ENCODE measurements at regions not wholly inside any gene's neighbourhood (a gene's known extent, or its start where the extent isn't known, plus 50 kb on each side); places are given as distances from the start of the nearest gene placed in this dataset.
A peak's percentile ranks its signal among the peaks of the same experiment; 100 is the strongest.

DNA sequence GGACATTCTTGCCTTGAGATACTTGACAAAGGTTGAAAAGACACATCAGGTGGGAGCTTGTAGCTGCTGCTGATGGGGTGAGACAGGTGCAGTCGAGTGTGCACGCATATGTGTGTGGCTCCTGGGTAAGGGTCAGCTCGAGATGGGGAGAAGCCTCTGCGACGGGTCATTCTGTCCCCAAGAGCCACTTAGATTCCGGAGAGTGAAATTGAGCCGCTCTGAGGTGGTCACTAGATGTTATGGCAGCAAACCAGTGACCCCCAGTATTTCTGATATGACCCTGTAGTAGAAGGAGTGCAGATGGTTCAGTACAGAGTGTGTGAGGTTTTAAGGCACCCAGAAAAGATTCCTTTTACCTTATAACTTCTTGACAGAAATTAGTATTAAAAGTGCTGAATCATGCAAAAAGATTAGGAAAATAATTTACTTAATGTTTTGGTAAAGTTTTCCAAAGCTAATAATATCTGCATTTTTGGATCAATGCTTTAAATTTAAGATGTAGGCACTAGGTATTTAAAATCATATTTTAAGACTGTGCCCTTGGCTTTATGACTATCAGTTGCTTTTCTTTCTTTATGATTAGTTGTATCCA is 241.9 kb upstream of the TOPAZ1 start:
- H3K27me3 ChIP-seq (ENCODE audit: control insufficient read depth, insufficient read depth, low read length), result peaks cover 57% of the 10 kb centered on the region

DNA sequence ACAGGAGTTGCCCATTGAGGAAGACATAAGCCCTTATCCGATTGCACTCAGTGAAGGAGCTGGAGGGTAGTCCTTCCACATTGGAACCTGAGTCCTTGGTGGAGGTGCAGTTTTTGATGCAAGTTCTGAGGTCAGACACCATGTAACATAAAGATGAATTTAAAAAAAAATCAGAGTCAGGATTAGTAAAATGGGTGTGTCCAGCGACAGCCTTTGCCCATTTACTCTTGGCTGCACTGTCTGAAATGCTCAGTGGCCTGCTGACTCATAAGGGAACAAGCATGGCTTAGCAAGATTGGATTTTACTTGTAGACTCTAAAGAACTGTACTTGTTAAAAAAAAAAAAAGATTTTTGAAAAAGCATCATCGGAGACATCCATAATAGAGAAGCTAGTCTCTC is 241.1 kb upstream of the TOPAZ1 start:
- no peak overlapping the region for H3K9ac ChIP-seq (ENCODE audit: low read depth, low read length)
- H3K27me3 ChIP-seq (ENCODE audit: control insufficient read depth, insufficient read depth, low read length), result peaks cover 49% of the 10 kb centered on the region
- H3K36me3 ChIP-seq (ENCODE audit: control insufficient read depth, insufficient read depth, low read length), result no peaks in the 10 kb centered on the region
- no peaks in the 10 kb centered on the region for H3K9me3 ChIP-seq (ENCODE audit: control insufficient read depth, insufficient read depth, low read length)
- peaks cover 29% of the 10 kb centered on the region for H3K4me1 ChIP-seq (ENCODE audit: control insufficient read depth, insufficient read depth, low read length)
- no peak overlapping the region for H3K4me3 ChIP-seq (ENCODE audit: low read depth, low read length)
- H3K27ac ChIP-seq (ENCODE audit: low read depth, low read length), result no peak overlapping the region

More for the DNA sequence above, 241.9 kb upstream of the TOPAZ1 start:
- Histone ChIP-seq H3K27ac (ENCODE audit: low read depth, low read length) (no peak overlapping the region), H3K4me1 (ENCODE audit: control insufficient read depth, insufficient read depth, low read length) (peaks cover 29% of the 10 kb centered on the region), H3K9me3 (ENCODE audit: control insufficient read depth, insufficient read depth, low read length) (no peaks in the 10 kb centered on the region), H3K9ac (ENCODE audit: low read depth, low read length) (0 out of 2 replicates have a peak overlapping the region, but pooled peaks have one; percentile 37), H3K36me3 (ENCODE audit: control insufficient read depth, insufficient read depth, low read length) (no peaks in the 10 kb centered on the region), H3K4me3 (ENCODE audit: low read depth, low read length) (peak overlapping the region; percentile 83)

DNA sequence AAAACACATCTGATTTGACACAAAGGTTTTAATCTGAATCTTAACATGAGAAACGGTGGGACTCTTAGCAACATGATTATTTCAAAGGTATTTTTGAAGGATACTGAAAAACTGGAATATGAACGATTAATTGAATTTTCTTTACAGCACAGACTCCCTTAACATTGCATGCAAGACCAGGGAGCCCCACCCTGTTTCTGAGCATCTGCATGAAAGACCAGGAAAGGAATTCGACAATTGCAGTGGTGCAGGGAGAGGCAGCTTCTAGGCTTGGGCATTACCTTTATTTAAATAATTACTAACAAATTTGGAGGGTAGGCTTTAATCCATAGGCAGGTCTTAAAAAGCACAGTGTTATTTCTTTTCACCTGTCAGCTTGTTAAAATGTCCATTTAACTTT is 240.6 kb upstream of the TOPAZ1 start:
- peaks cover 44% of the 10 kb centered on the region for H3K27me3 ChIP-seq (ENCODE audit: control insufficient read depth, insufficient read depth, low read length)
- peaks cover 29% of the 10 kb centered on the region for H3K4me1 ChIP-seq (ENCODE audit: control insufficient read depth, insufficient read depth, low read length)
- H3K9me3 ChIP-seq (ENCODE audit: control insufficient read depth, insufficient read depth, low read length), result no peaks in the 10 kb centered on the region
- H3K36me3 ChIP-seq (ENCODE audit: control insufficient read depth, insufficient read depth, low read length), result no peaks in the 10 kb centered on the region
- no peak overlapping the region for H3K27ac ChIP-seq (ENCODE audit: low read depth, low read length)
- no peak overlapping the region for H3K9ac ChIP-seq (ENCODE audit: low read depth, low read length)
- H3K4me3 ChIP-seq (ENCODE audit: low read depth, low read length), result no peak overlapping the region

DNA sequence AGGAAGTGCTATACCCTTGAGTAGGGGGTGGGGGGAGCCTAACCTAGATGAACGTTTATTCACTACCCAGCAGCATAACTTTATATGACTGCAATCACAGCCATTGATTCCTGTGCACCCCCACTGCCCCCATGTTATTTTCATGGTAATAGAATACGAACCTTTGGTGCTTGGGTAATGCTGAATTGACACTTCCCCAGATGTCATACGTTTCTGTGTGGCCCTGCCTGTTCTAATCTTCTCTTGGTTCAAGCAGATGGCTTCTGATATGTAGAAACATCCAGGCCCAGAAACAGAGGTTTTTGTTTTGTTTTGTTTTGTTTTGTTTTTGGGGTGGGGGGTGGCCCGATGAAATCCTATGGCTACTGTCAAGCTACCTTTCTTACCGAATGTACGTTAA is 237.9 kb upstream of the TOPAZ1 start:
- peaks cover 15% of the 10 kb centered on the region; the same call in 1 of the 2 replicates for H3K4me1 ChIP-seq (ENCODE audit: control insufficient read depth, insufficient read depth, low read length)
- no peaks in the 10 kb centered on the region for H3K9me3 ChIP-seq (ENCODE audit: control insufficient read depth, insufficient read depth, low read length)
- no peak overlapping the region for H3K9ac ChIP-seq (ENCODE audit: low read depth, low read length)
- H3K36me3 ChIP-seq (ENCODE audit: control insufficient read depth, insufficient read depth, low read length), result no peaks in the 10 kb centered on the region
- no peak overlapping the region for H3K4me3 ChIP-seq (ENCODE audit: low read depth, low read length)
- peaks cover 17% of the 10 kb centered on the region for H3K27me3 ChIP-seq (ENCODE audit: control insufficient read depth, insufficient read depth, low read length)
- H3K27ac ChIP-seq (ENCODE audit: low read depth, low read length), result no peak overlapping the region

DNA sequence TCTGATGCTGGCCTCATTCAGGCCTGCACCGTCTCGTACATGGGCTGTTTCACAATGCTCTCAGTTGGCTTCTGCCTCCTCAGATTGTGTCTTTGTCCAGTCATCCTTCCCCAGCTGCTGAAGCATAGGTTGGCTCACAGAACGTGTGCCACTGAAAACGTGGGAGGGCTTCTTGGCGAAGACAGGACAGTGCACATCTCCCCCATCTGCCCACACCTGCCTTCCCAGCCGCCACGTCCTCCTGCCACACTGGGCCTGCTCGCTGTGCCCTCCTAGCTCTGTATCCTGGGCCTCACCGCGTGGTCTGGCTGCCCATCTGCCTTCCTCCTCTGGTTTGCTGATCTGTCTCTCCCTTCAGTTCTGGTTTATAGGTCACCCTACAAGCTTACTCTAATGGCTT is 230.0 kb upstream of the TOPAZ1 start:
- Histone ChIP-seq H3K4me1 (ENCODE audit: control insufficient read depth, insufficient read depth, low read length) (peaks cover 6% of the 10 kb centered on the region; the same call in 1 of the 2 replicates), H3K4me3 (ENCODE audit: low read depth, low read length) (no peak overlapping the region), H3K9me3 (ENCODE audit: control insufficient read depth, insufficient read depth, low read length) (no peaks in the 10 kb centered on the region), H3K27ac (ENCODE audit: low read depth, low read length) (no peak overlapping the region), H3K27me3 (ENCODE audit: control insufficient read depth, insufficient read depth, low read length) (no peaks in the 10 kb centered on the region), H3K36me3 (ENCODE audit: control insufficient read depth, insufficient read depth, low read length) (no peaks in the 10 kb centered on the region; the same call in 1 of the 2 replicates), H3K9ac (ENCODE audit: low read depth, low read length) (no peak overlapping the region)

DNA sequence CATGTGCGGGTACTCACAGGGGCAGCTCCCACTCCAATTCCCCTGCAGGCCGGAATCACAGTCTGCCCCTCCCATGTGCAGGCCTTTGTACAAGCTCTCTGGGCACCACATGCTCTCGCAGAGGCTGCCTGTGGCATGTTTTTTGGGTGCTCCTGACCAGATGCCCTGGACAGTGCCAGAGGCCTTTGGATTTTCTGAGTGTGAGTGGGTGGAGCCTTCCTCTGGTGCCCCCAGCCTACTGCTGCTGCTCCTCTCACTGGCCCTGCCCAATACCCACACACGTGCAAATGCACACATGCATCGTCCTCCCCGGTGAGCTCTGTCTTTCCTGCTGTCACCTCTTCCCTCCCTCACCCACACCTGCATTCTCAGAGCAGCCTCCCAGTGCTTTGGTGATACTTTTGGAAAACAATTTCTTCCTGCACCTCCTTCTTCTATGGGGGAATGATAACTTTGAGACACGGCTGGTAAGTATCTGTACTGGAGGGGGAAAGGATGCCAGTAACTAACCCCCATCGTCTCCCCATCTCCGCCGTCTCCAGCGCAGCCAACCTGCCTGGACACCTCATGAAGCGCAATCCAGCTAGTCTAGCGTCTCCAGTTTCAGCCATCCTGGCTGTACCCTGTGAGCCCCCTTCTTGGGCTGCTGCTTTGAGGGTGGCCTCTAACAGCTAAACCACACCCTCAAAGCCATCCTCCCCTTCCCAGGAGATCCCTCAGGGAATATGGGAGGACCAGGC is 229.4 kb upstream of the TOPAZ1 start:
- no peaks in the 10 kb centered on the region for H3K27me3 ChIP-seq (ENCODE audit: control insufficient read depth, insufficient read depth, low read length)
- no peaks in the 10 kb centered on the region for H3K9me3 ChIP-seq (ENCODE audit: control insufficient read depth, insufficient read depth, low read length)
- no peak overlapping the region for H3K9ac ChIP-seq (ENCODE audit: low read depth, low read length)
- peaks cover 6% of the 10 kb centered on the region; the same call in 1 of the 2 replicates for H3K4me1 ChIP-seq (ENCODE audit: control insufficient read depth, insufficient read depth, low read length)
- no peak overlapping the region for H3K4me3 ChIP-seq (ENCODE audit: low read depth, low read length)
- H3K36me3 ChIP-seq (ENCODE audit: control insufficient read depth, insufficient read depth, low read length), result no peaks in the 10 kb centered on the region; the same call in 1 of the 2 replicates
- no peak overlapping the region for H3K27ac ChIP-seq (ENCODE audit: low read depth, low read length)

DNA sequence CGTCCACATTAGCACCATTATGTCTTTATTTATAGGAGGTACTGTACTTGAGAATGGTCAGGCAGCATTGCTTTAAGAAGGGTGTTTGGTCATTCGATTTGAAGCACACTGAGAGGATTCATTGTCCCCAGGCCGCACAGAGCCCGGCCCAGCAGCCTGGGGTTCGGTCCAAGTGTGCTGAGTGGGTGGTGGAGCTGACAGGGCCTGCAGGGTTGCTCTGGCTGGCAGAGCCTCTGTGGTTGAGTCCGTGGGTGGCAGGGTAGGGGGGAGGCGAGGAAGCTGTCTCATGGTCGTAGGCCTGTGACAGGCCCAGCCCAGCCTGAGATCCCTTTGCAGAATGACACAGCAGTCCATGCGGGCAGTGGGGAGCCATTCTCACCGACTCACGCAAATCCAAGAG is 227.7 kb upstream of the TOPAZ1 start:
- no peaks in the 10 kb centered on the region; the same call in 1 of the 2 replicates for H3K36me3 ChIP-seq (ENCODE audit: control insufficient read depth, insufficient read depth, low read length)
- H3K9ac ChIP-seq (ENCODE audit: low read depth, low read length), result no peak overlapping the region
- H3K4me1 ChIP-seq (ENCODE audit: control insufficient read depth, insufficient read depth, low read length), result peaks cover 14% of the 10 kb centered on the region
- H3K9me3 ChIP-seq (ENCODE audit: control insufficient read depth, insufficient read depth, low read length), result no peaks in the 10 kb centered on the region
- no peak overlapping the region for H3K27ac ChIP-seq (ENCODE audit: low read depth, low read length)
- H3K4me3 ChIP-seq (ENCODE audit: low read depth, low read length), result no peak overlapping the region
- no peaks in the 10 kb centered on the region for H3K27me3 ChIP-seq (ENCODE audit: control insufficient read depth, insufficient read depth, low read length)

DNA sequence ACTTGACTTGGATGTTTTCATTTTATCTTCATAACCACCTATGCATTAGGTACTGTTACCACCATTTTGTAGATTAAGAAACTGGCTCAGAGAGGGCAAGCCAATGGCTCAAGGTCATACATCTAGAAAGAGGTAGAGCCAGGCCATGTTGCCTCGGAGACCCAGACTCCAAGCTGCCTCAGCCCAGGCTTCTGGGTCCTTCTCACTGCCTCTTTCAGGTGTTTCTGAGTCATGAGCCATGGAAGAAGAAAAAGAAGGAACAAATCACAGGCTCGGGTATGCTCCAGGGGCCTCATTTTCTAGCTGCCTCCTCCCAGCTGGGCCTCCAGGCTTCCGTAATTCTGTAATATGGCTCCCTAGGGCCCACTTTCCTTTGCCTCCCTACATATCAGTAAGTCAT is 226.5 kb upstream of the TOPAZ1 start:
- H3K4me1 ChIP-seq (ENCODE audit: control insufficient read depth, insufficient read depth, low read length), result peaks cover 26% of the 10 kb centered on the region
- no peak overlapping the region for H3K27ac ChIP-seq (ENCODE audit: low read depth, low read length)
- no peaks in the 10 kb centered on the region; the same call in 1 of the 2 replicates for H3K36me3 ChIP-seq (ENCODE audit: control insufficient read depth, insufficient read depth, low read length)
- H3K9ac ChIP-seq (ENCODE audit: low read depth, low read length), result no peak overlapping the region
- no peak overlapping the region for H3K4me3 ChIP-seq (ENCODE audit: low read depth, low read length)
- H3K27me3 ChIP-seq (ENCODE audit: control insufficient read depth, insufficient read depth, low read length), result no peaks in the 10 kb centered on the region
- H3K9me3 ChIP-seq (ENCODE audit: control insufficient read depth, insufficient read depth, low read length), result no peaks in the 10 kb centered on the region

DNA sequence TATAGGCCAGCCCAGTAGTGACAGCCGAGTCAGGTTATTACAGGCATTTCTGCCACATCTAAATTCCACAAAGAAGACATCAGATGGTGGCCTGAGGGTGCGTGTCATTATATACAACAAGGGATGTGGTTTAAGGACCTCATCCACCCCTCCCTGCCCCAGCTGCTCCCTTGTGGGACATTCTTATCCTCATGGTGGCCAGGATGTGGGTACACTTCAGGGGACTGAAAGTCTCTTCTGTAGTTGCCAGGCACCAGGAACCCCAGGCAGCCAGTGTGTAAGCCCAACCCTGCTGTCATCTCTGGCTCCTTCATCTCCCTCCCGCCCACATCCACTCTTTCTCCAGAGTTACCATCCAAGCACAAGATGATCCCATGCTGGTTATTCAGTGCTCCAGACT is 224.9 kb upstream of the TOPAZ1 start:
- no peaks in the 10 kb centered on the region for H3K36me3 ChIP-seq (ENCODE audit: control insufficient read depth, insufficient read depth, low read length)
- H3K27ac ChIP-seq (ENCODE audit: low read depth, low read length), result no peak overlapping the region
- H3K9me3 ChIP-seq (ENCODE audit: control insufficient read depth, insufficient read depth, low read length), result no peaks in the 10 kb centered on the region
- peaks cover 40% of the 10 kb centered on the region for H3K4me1 ChIP-seq (ENCODE audit: control insufficient read depth, insufficient read depth, low read length)
- H3K4me3 ChIP-seq (ENCODE audit: low read depth, low read length), result no peak overlapping the region
- no peak overlapping the region for H3K9ac ChIP-seq (ENCODE audit: low read depth, low read length)
- H3K27me3 ChIP-seq (ENCODE audit: control insufficient read depth, insufficient read depth, low read length), result peaks cover 12% of the 10 kb centered on the region

DNA sequence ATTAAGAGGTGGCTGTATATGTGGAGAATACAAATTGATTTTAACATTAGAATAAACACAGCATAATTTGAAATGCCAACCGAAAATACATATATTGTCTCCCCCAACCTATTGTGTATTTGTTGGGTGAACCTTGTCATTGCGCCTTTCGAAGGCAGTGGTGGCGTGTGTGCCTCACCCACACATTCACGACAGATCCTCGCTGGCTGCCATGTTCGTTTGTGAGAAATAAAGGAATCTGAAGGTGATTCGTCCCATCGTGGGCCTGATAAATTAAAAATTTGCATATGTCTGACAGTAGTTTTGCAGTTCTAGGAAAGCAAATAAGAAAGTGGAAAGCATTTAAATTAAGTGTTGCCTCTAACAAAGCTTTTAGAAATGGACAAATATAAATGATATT is 222.8 kb upstream of the TOPAZ1 start:
- no peak overlapping the region for H3K9ac ChIP-seq (ENCODE audit: low read depth, low read length)
- H3K4me1 ChIP-seq (ENCODE audit: control insufficient read depth, insufficient read depth, low read length), result peaks cover 40% of the 10 kb centered on the region
- H3K27me3 ChIP-seq (ENCODE audit: control insufficient read depth, insufficient read depth, low read length), result peaks cover 24% of the 10 kb centered on the region
- H3K27ac ChIP-seq (ENCODE audit: low read depth, low read length), result peak overlapping the region; percentile 57
- H3K36me3 ChIP-seq (ENCODE audit: control insufficient read depth, insufficient read depth, low read length), result no peaks in the 10 kb centered on the region
- no peak overlapping the region for H3K4me3 ChIP-seq (ENCODE audit: low read depth, low read length)
- no peaks in the 10 kb centered on the region for H3K9me3 ChIP-seq (ENCODE audit: control insufficient read depth, insufficient read depth, low read length)

DNA sequence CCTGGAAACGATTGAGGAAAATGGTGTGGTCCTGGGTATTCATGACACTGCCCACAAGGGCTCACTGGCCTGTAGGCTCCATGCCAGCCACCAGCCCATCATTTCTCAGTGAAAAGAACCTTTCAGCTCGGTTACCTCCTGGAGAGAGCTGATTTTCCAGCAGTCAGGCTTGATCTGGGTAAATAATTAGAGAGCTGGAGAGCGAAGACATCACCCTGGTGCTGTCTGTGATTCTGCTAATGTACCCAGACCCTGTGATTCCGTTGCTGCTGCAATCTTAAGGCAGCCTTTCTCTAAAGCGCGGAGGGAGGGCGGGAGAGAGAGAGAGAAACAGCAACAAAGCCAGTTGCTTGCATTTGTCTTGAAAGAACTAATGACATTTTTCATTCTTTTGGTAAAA is 221.9 kb upstream of the TOPAZ1 start:
- H3K9ac ChIP-seq (ENCODE audit: low read depth, low read length), result peak overlapping the region; percentile 10; the same call in 1 of the 2 replicates
- H3K9me3 ChIP-seq (ENCODE audit: control insufficient read depth, insufficient read depth, low read length), result no peaks in the 10 kb centered on the region
- H3K27ac ChIP-seq (ENCODE audit: low read depth, low read length), result peak overlapping the region; percentile 57
- no peaks in the 10 kb centered on the region for H3K36me3 ChIP-seq (ENCODE audit: control insufficient read depth, insufficient read depth, low read length)
- H3K27me3 ChIP-seq (ENCODE audit: control insufficient read depth, insufficient read depth, low read length), result peaks cover 24% of the 10 kb centered on the region
- peaks cover 40% of the 10 kb centered on the region for H3K4me1 ChIP-seq (ENCODE audit: control insufficient read depth, insufficient read depth, low read length)
- no peak overlapping the region for H3K4me3 ChIP-seq (ENCODE audit: low read depth, low read length)
